OCI-LY3 (cell line): ENCODE measurements at regions not wholly inside any gene's neighbourhood (a gene's known extent, or its start where the extent isn't known, plus 50 kb on each side); places are given as distances from the start of the nearest gene placed in this dataset.

Experiments
- H2AFZ ChIP-seq: fragments of 200-600, 300-600 bp; shearing (Covaris generic); 2 replicates; pipeline ENCODE4 v1.6.0; 2014; ENCODE audit warnings: antibody characterized with exemption, low read depth, low read length
- H3K27ac ChIP-seq: fragments of 200-600, 300-600 bp; sonication (generic); 2 replicates; pipeline ENCODE4 v1.5.1; 2014; ENCODE audit warnings: mild to moderate bottlenecking, low read length, moderate library complexity, mixed read lengths
- H3K27me3 ChIP-seq: fragments of 200-600, 300-600 bp; sonication (generic); 2 replicates; pipeline ENCODE4 v1.6.1; 2014; ENCODE audit warnings: low read depth, low read length, mixed read lengths
- H3K36me3 ChIP-seq: fragments of 200-600, 300-600 bp; sonication (generic); replicated peaks from 2 replicates; pipeline ENCODE3; 2014; ENCODE audit warnings: low read depth, low read length, mixed read lengths
- H3K4me1 ChIP-seq: fragments of 300-600, 200-600 bp; sonication (generic); 2 replicates; pipeline ENCODE4 v1.6.1; 2014; ENCODE audit warnings: low read length, mixed read lengths
- H3K4me2 ChIP-seq: fragments of 200-600, 300-600 bp; sonication (generic); 2 replicates; pipeline ENCODE4 v1.6.1; 2014; ENCODE audit warnings: low read length, mixed read lengths
- H3K4me3 ChIP-seq: fragments of 300-600, 200-600 bp; sonication (generic); 2 replicates; pipeline ENCODE4 v1.5.1; 2014; ENCODE audit warnings: antibody characterized with exemption, mild to moderate bottlenecking, low read length, moderate library complexity
- H3K79me2 ChIP-seq: fragments of 300-600, 200-600 bp; shearing (Covaris generic); 2 replicates; pipeline ENCODE4 v1.6.1; 2014; ENCODE audit warnings: mild to moderate bottlenecking, low read length, mixed read lengths
- H3K9ac ChIP-seq: fragments of 300-600, 200-600 bp; shearing (Covaris generic); 2 replicates; pipeline ENCODE4 v1.6.0; 2014; ENCODE audit warnings: mild to moderate bottlenecking, low read length, moderate library complexity
- H3K9me3 ChIP-seq: fragments of 200-600, 300-600 bp; shearing (Covaris generic); 2 replicates; pipeline ENCODE4 v1.6.1; 2014; ENCODE audit warnings: low read length, mixed read lengths; ENCODE audit not compliant: insufficient read depth
- H4K20me1 ChIP-seq: fragments of 200-600, 300-600 bp; sonication (generic); 2 replicates; pipeline ENCODE4 v1.6.1; 2016; ENCODE audit warnings: low read length, mixed read lengths; ENCODE audit not compliant: insufficient read depth
- CTCF ChIP-seq: fragments of 200-600, 300-600 bp; sonication (generic); IDR thresholded peaks from 2 replicates; pipeline ENCODE4 v1.5.1; 2014; ENCODE audit warnings: antibody characterized with exemption, low read length, low read depth
- EZH2phosphoT487 ChIP-seq: fragments of 200-600 bp; shearing (Covaris generic); IDR thresholded peaks from 2 replicates; pipeline ENCODE4 v1.6.1; 2018; ENCODE audit warnings: antibody characterized with exemption, mixed run types, low read depth

- H3K4me2 ChIP-seq, result peak overlapping the region; percentile 73
- peak overlapping the region; percentile 41; the same call in 1 of the 2 replicates for H3K4me3 ChIP-seq
- no peaks in the 10 kb centered on the region for H3K9me3 ChIP-seq
- TF ChIP-seq EZH2phosphoT487 (no peak), CTCF (no peak)
- H4K20me1 ChIP-seq, result no peaks in the 10 kb centered on the region
- no peaks in the 10 kb centered on the region for H3K27me3 ChIP-seq
- H3K36me3 ChIP-seq, result no peaks in the 10 kb centered on the region
- H2AFZ ChIP-seq, result no peak overlapping the region
- H3K79me2 ChIP-seq, result no peaks in the 10 kb centered on the region
- H3K9ac ChIP-seq, result peak overlapping the region; percentile 35; the same call in 1 of the 2 replicates
- peak overlapping the region; percentile 84 for H3K27ac ChIP-seq
- H3K4me1 ChIP-seq, result peaks cover 40% of the 10 kb centered on the region
These were observed 682.2 kb upstream of the AMOT start for GRCh38 chrX:113522814-113523213.

- TF ChIP-seq EZH2phosphoT487, result no peak
- no peak for TF ChIP-seq CTCF
- Histone ChIP-seq H3K79me2 (no peaks in the 10 kb centered on the region), H3K27ac (no peak overlapping the region)
These were observed 674.3 kb upstream of the AMOT start for GRCh38 chrX:113514906-113515305.

GRCh38 chrX:113512700-113513395 is 672.2 kb upstream of the AMOT start:
- no peaks in the 10 kb centered on the region for H4K20me1 ChIP-seq
- no peak overlapping the region for H3K9ac ChIP-seq
- H3K9me3 ChIP-seq, result no peaks in the 10 kb centered on the region
- H3K4me2 ChIP-seq, result no peak overlapping the region
- no peaks in the 10 kb centered on the region for H3K36me3 ChIP-seq
- no peaks in the 10 kb centered on the region for H3K27me3 ChIP-seq
- peaks cover 12% of the 10 kb centered on the region for H3K4me1 ChIP-seq
- H2AFZ ChIP-seq, result no peak overlapping the region
- no peaks in the 10 kb centered on the region for H3K79me2 ChIP-seq
- TF ChIP-seq CTCF (no peak), EZH2phosphoT487 (no peak)
- H3K27ac ChIP-seq, result no peak overlapping the region
- no peak overlapping the region for H3K4me3 ChIP-seq

More at GRCh38 chrX:113514906-113515305, 674.3 kb upstream of the AMOT start:
- no peak overlapping the region for H2AFZ ChIP-seq
- H3K36me3 ChIP-seq, result no peaks in the 10 kb centered on the region
- H4K20me1 ChIP-seq, result no peaks in the 10 kb centered on the region
- H3K9me3 ChIP-seq, result no peaks in the 10 kb centered on the region
- no peak overlapping the region for H3K4me2 ChIP-seq
- H3K4me3 ChIP-seq, result no peak overlapping the region
- no peaks in the 10 kb centered on the region for H3K27me3 ChIP-seq
- no peak overlapping the region for H3K9ac ChIP-seq
- peaks cover 24% of the 10 kb centered on the region for H3K4me1 ChIP-seq

- Histone ChIP-seq H3K4me1 (no peaks in the 10 kb centered on the region), H3K79me2 (no peaks in the 10 kb centered on the region), H3K27ac (no peak overlapping the region), H4K20me1 (no peaks in the 10 kb centered on the region), H3K9me3 (no peaks in the 10 kb centered on the region), H2AFZ (no peak overlapping the region), H3K27me3 (no peaks in the 10 kb centered on the region), H3K36me3 (no peaks in the 10 kb centered on the region), H3K4me2 (no peak overlapping the region), H3K9ac (no peak overlapping the region), H3K4me3 (no peak overlapping the region)
- TF ChIP-seq CTCF (no peak), EZH2phosphoT487 (no peak)
These were observed 670.0 kb upstream of the AMOT start for GRCh38 chrX:113510586-113510985.
